Gastroesophageal sphincter (tissue), 4 donors: ENCODE measurements at regions not wholly inside any gene's neighbourhood (a gene's known extent, or its start where the extent isn't known, plus 50 kb on each side); places are given as distances from the start of the nearest gene placed in this dataset.

Source experiments
- ATAC-seq: fragments of 150-250 bp; one replicate; pipeline ENCODE4 v1.9.1; 2016; ENCODE audit warnings: mild to moderate bottlenecking, moderate library complexity
- H3K27ac ChIP-seq, 4 donors: fragments of 200-600 bp; sonication (generic) in 3 of 4; 1 replicate in 3 of 4; 2 replicates in 1 of 4; pipeline ENCODE4 v1.5.1; 2016 to 2019
- H3K27me3 ChIP-seq: fragments of 200-600 bp; sonication (generic); one replicate; pipeline ENCODE4 v1.5.1; 2019
- H3K36me3 ChIP-seq, 2 donors: fragments of 200-600 bp; sonication (generic); one replicate each; pipeline ENCODE4 v1.5.1; 2019; ENCODE audit warnings: control low read depth in 1 of 2
- H3K4me1 ChIP-seq, 3 donors: fragments of 200-600 bp; sonication (generic); 1 replicate in 2 of 3; 2 replicates in 1 of 3; pipeline ENCODE4 v1.5.1; 2016 to 2019; ENCODE audit warnings: control low read depth in 2 of 3
- H3K4me3 ChIP-seq, 2 donors: fragments of 200-600 bp; sonication (generic); one replicate each; pipeline ENCODE4 v1.5.1; 2019; ENCODE audit warnings: mild to moderate bottlenecking in 1 of 2, moderate library complexity in 1 of 2
- H3K9me3 ChIP-seq, 3 donors: fragments of 200-600 bp; sonication (generic); one replicate each; pipeline ENCODE4 v1.5.1; 2017 to 2019; ENCODE audit warnings: control low read depth in 2 of 3
- CTCF ChIP-seq, 4 experiments: fragments of 200-600 bp in 2 of 4; fragments of 450-650 bp in 2 of 4; sonication (generic) in 1 of 4; IDR thresholded peaks; one replicate each; pipeline ENCODE4 v1.5.1; 2017 to 2019; ENCODE audit warnings: antibody characterized with exemption in 4 of 4, mild to moderate bottlenecking in 2 of 4, moderate library complexity in 2 of 4
- EP300 ChIP-seq: sonication (generic); formaldehyde crosslinking; IDR thresholded peaks from one replicate; pipeline ENCODE4 v1.6.1; 2017; ENCODE audit warnings: antibody characterized with exemption, mild to moderate bottlenecking
- POLR2A ChIP-seq, 2 donors: fragments of 450-650 bp; IDR thresholded peaks; one replicate each; pipeline ENCODE4 v1.6.1; 2017; ENCODE audit warnings: antibody characterized with exemption in 2 of 2, mild to moderate bottlenecking in 2 of 2, moderate library complexity in 1 of 2
- POLR2AphosphoS5 ChIP-seq: sonication (generic); formaldehyde crosslinking; IDR thresholded peaks from one replicate; pipeline ENCODE4 v1.6.1; 2017; ENCODE audit warnings: antibody characterized with exemption
- WGBS, 2 donors: methylation state at CpG; one replicate each; pipeline ENCODE4 v1.1.5; 2018; ENCODE audit warnings: low coverage in 1 of 2; 5-methylcytosine and 5-hydroxymethylcytosine counted together

DNA sequence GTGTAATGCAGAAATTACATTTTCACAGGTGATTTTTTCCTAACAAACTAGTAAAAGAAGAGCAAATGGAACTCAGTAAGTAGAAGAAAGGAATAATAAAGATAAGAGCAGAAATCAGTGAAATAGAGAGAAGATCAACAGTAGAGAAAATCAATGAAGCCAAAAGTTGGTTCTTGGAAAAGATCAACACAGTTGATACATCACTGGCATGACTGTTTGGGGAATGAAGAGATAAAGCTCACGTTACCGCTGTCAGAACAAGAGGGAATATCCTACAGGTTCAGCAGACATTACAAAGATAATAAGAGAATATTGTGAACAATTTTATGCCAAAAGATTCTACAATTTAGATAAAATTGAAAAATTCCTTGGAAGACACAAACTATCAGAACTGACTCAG lies 146.4 kb downstream of the ACTR3B start:
- Histone ChIP-seq H3K36me3 (no peaks in the 10 kb centered on the region), H3K9me3 (no peaks in the 10 kb centered on the region), H3K27ac (no peak overlapping the region), H3K4me1 (no peaks in the 10 kb centered on the region), H3K4me3 (no peak overlapping the region), H3K27me3 (peaks cover 10% of the 10 kb centered on the region)
- WGBS, 2 donors, result 71 to 80% methylated on average over 2 of the region's 2 CpGs
- no peak for ATAC-seq
- no peak for TF ChIP-seq EP300
- TF ChIP-seq POLR2AphosphoS5, result no peak
- TF ChIP-seq POLR2A (IDR thresholded peaks at IDR 0.05), result no peak
- TF ChIP-seq CTCF (IDR thresholded peaks at IDR 0.05), result no peak

- H3K27me3 ChIP-seq, result peaks cover 16% of the 10 kb centered on the region
- no peaks in the 10 kb centered on the region for H3K4me1 ChIP-seq
- no peak overlapping the region for H3K27ac ChIP-seq
- TF ChIP-seq POLR2AphosphoS5, result no peak
- TF ChIP-seq POLR2A (IDR thresholded peaks at IDR 0.05), result no peak
- TF ChIP-seq CTCF (IDR thresholded peaks at IDR 0.05), result no peak
- no peak for TF ChIP-seq EP300
- no peak for ATAC-seq
- WGBS, 2 donors, result 83 to 85% methylated on average over 8 to 11 of the region's 11 CpGs
- no peaks in the 10 kb centered on the region for H3K36me3 ChIP-seq
- no peak overlapping the region for H3K4me3 ChIP-seq
- no peaks in the 10 kb centered on the region for H3K9me3 ChIP-seq
Measured at GRCh38 chr7:152907042-152907761, 147.7 kb downstream of the ACTR3B start.

DNA sequence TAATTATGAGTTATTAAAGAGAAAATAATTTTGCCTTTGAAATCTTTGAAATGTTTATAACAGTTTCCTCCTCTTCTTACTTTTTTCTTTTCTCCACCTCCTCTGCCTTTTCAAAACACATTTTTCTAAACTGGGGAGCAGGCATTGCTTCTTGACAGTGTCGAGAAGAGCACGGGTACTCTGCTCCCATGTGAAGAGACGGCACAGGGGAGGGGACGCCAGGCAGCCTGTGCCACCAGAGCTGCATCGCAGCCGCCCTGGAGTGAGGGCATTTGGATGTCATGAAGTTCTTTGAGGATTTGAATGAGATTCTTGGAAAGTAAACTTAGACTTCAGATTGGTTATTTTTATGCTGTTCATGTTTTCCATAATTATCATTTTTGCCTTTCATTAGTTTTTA lies 149.7 kb downstream of the ACTR3B start:
- no peak for TF ChIP-seq POLR2AphosphoS5
- TF ChIP-seq POLR2A (IDR thresholded peaks at IDR 0.05), result no peak
- TF ChIP-seq EP300, result no peak
- TF ChIP-seq CTCF (IDR thresholded peaks at IDR 0.05), result no peak
- no peaks in the 10 kb centered on the region for H3K9me3 ChIP-seq
- H3K27me3 ChIP-seq, result peaks cover 16% of the 10 kb centered on the region
- no peaks in the 10 kb centered on the region for H3K4me1 ChIP-seq
- H3K27ac ChIP-seq, result no peak overlapping the region
- no peak for ATAC-seq
- H3K36me3 ChIP-seq, result no peaks in the 10 kb centered on the region
- H3K4me3 ChIP-seq, result no peak overlapping the region
- WGBS, 2 donors, result 42 to 59% methylated on average over 5 to 6 of the region's 6 CpGs

DNA sequence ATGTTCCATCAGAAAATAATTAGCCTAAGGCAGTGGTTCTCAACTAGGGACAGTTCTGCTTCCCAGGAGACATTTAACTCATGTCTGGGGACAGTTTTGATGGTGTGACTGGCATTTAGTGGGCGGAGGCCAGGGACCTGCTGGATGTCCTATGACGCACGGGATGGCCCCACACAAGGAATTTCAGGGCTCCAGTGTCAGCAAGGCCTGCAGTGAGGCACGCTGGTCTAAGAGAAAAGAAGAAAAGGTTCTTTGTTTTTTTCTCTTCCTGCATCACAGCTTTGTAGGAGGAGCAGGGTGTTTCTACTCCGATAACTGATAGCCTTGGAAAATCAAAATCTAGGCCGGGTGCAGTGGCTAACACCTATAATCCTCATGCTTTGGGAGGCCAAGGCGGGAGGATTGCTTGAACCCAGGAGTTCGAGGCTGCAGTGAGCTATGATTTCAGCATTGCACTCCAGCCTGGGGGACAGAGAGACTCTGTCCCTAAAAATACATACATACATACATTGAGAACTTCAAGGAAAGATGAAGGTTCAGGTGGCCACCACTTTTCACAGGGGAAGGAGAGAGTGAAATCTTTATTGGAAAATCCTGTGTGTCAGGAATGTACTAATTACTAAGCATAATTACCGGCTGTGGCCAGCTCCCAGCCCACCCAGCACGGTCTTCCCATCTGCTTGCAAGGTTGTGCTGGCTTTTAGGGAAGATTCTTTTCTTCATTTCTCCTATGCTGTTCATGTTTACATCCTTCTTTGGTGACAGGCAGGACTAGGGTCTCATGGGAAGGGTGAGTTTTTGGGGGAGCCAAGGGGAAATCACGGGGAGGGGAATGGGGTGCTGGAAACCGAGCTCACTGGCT lies 150.4 kb downstream of the ACTR3B start:
- H3K27ac ChIP-seq, result no peak overlapping the region
- ATAC-seq, result no peak
- TF ChIP-seq EP300 (no peak), POLR2A (IDR thresholded peaks at IDR 0.05) (no peak), POLR2AphosphoS5 (no peak), CTCF (IDR thresholded peaks at IDR 0.05) (no peak)
- no peaks in the 10 kb centered on the region for H3K36me3 ChIP-seq
- H3K4me3 ChIP-seq, result no peak overlapping the region
- WGBS, 2 donors, result 60 to 76% methylated on average over 5 to 6 of the region's 12 CpGs
- H3K9me3 ChIP-seq, result no peaks in the 10 kb centered on the region
- peaks cover 16% of the 10 kb centered on the region for H3K27me3 ChIP-seq
- H3K4me1 ChIP-seq, result no peaks in the 10 kb centered on the region
